ENCODE measurements at regions not wholly inside any gene's neighbourhood (a gene's known extent, or its start where the extent isn't known, plus 50 kb on each side); places are given as distances from the start of the nearest gene placed in this dataset.

GRCh38 chr4:66451741-66452140 lies 781.5 kb upstream of the EPHA5 start:
- TF ChIP-seq FOXK2 (IDR thresholded peaks at IDR 0.05), result no peak
- TF ChIP-seq CTBP1 (IDR thresholded peaks at IDR 0.05; ENCODE audit: borderline replicate concordance), result no peak
- TF ChIP-seq SP1 (IDR thresholded peaks at IDR 0.05), result no peak
